ENCODE measurements at regions not wholly inside any gene's neighbourhood (a gene's known extent, or its start where the extent isn't known, plus 50 kb on each side); places are given as distances from the start of the nearest gene placed in this dataset.

- TF ChIP-seq CTCF (IDR thresholded peaks at IDR 0.05) (no peak), POLR2A (IDR thresholded peaks at IDR 0.05) (no peak)
These were observed 776.0 kb downstream of the C12orf50 start for GRCh38 chr12:87253157-87253556.

Measured in upper lobe of left lung (tissue), 4 donors.